ENCODE measurements at regions not wholly inside any gene's neighbourhood (a gene's known extent, or its start where the extent isn't known, plus 50 kb on each side); places are given as distances from the start of the nearest gene placed in this dataset.

- Histone ChIP-seq H3K36me3 (no peaks in the 10 kb centered on the region), H3K4me1 (no peaks in the 10 kb centered on the region), H3K27me3 (no peaks in the 10 kb centered on the region), H3K27ac (no peak overlapping the region), H3K4me3 (replicated peaks in 1 of 3) (no peak overlapping the region), H3K9me3 (no peaks in the 10 kb centered on the region)
- TF ChIP-seq POLR2A (IDR thresholded peaks at IDR 0.05) (no peak), CTCF (IDR thresholded peaks at IDR 0.05) (no peak)
- WGBS, 2 donors: 33 to 40% methylated on average over 1 of the region's 1 CpG
- intact Hi-C loops (cut with DNase I): no loop called here
- DNase-seq: no peak
Measured at GRCh38 chrX:34999702-35000101, 57.1 kb downstream of the FAM47B start.

- Histone ChIP-seq H3K27ac (no peak overlapping the region), H3K4me3 (replicated peaks in 1 of 3) (no peak overlapping the region)
- WGBS, 2 donors: 60 to 78% methylated on average over 2 of the region's 2 CpGs
Measured at GRCh38 chrX:35006361-35006760, 63.8 kb downstream of the FAM47B start.

GRCh38 chrX:35015621-35016020 lies 73.0 kb downstream of the FAM47B start:
- H3K27me3 ChIP-seq: no peaks in the 10 kb centered on the region
- TF ChIP-seq POLR2A (IDR thresholded peaks at IDR 0.05): no peak
- no peak for TF ChIP-seq CTCF (IDR thresholded peaks at IDR 0.05)
- H3K4me3 ChIP-seq (replicated peaks in 1 of 3): no peak overlapping the region
- intact Hi-C loops (cut with DNase I): no loop called here
- no peak for DNase-seq
- H3K36me3 ChIP-seq: no peaks in the 10 kb centered on the region
- no peak overlapping the region for H3K27ac ChIP-seq
- 86 to 88% methylated on average over 1 of the region's 1 CpG for WGBS, 2 donors
- H3K9me3 ChIP-seq: no peaks in the 10 kb centered on the region
- no peaks in the 10 kb centered on the region for H3K4me1 ChIP-seq

More at GRCh38 chrX:35006361-35006760, 63.8 kb downstream of the FAM47B start:
- H3K27me3 ChIP-seq: no peaks in the 10 kb centered on the region
- DNase-seq: no peak
- intact Hi-C loops (cut with DNase I): no loop called here
- no peaks in the 10 kb centered on the region for H3K9me3 ChIP-seq
- no peaks in the 10 kb centered on the region for H3K4me1 ChIP-seq
- TF ChIP-seq CTCF (IDR thresholded peaks at IDR 0.05) (no peak), POLR2A (IDR thresholded peaks at IDR 0.05) (no peak)
- H3K36me3 ChIP-seq: no peaks in the 10 kb centered on the region

- no peak for DNase-seq
- Histone ChIP-seq H3K4me3 (replicated peaks in 1 of 3) (no peak overlapping the region), H3K9me3 (no peaks in the 10 kb centered on the region), H3K4me1 (no peaks in the 10 kb centered on the region), H3K27me3 (no peaks in the 10 kb centered on the region), H3K27ac (no peak overlapping the region), H3K36me3 (no peaks in the 10 kb centered on the region)
- intact Hi-C loops (cut with DNase I): no loop called here
- 64 to 75% methylated on average over 2 of the region's 2 CpGs for WGBS, 2 donors
- TF ChIP-seq CTCF (IDR thresholded peaks at IDR 0.05): no peak
- TF ChIP-seq POLR2A (IDR thresholded peaks at IDR 0.05): no peak
Measured at GRCh38 chrX:35016051-35016450, 73.5 kb downstream of the FAM47B start.

- Histone ChIP-seq H3K4me1 (no peaks in the 10 kb centered on the region), H3K36me3 (no peaks in the 10 kb centered on the region), H3K4me3 (replicated peaks in 1 of 3) (no peak overlapping the region), H3K27ac (no peak overlapping the region), H3K27me3 (no peaks in the 10 kb centered on the region), H3K9me3 (no peaks in the 10 kb centered on the region)
- TF ChIP-seq POLR2A (IDR thresholded peaks at IDR 0.05): no peak
- no peak for TF ChIP-seq CTCF (IDR thresholded peaks at IDR 0.05)
- 52 to 54% methylated on average over 2 of the region's 2 CpGs for WGBS, 2 donors
- intact Hi-C loops (cut with DNase I): no loop called here
- no peak for DNase-seq
Measured at GRCh38 chrX:35017284-35017683, 74.7 kb downstream of the FAM47B start.
